SW480 (cell line): ENCODE measurements at regions not wholly inside any gene's neighbourhood (a gene's known extent, or its start where the extent isn't known, plus 50 kb on each side); places are given as distances from the start of the nearest gene placed in this dataset.
"Not testable (repeated sequence)": the region's sequence is repeated elsewhere in the genome, so short reads cannot be mapped to it uniquely, and the experiment has no call there.

Source experiments
- DNase-seq: peaks from one replicate; pipeline ENCODE4 v3.0.0-alpha.2; 2016; ENCODE audit warnings: low spot score

DNA sequence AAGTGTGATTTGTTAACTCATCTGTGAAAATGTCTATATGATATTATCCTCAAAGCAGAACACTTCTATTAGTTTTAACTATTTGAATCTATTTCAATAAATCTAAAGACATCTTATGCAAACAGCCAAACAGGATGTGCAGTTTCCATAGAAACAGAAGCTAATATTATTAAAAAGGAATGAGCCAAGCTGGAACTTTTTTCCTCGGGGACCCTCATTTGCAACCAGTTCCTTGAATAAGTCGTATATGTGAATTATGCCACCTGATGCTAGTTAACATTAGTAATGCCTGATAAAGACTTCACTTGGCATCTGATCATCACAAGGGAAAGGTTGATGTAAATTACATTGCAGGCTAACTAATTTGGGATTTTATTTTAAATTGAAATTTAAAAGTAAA, 216.9 kb upstream of the SMLR1 start:
- DNase-seq: no peak

DNA sequence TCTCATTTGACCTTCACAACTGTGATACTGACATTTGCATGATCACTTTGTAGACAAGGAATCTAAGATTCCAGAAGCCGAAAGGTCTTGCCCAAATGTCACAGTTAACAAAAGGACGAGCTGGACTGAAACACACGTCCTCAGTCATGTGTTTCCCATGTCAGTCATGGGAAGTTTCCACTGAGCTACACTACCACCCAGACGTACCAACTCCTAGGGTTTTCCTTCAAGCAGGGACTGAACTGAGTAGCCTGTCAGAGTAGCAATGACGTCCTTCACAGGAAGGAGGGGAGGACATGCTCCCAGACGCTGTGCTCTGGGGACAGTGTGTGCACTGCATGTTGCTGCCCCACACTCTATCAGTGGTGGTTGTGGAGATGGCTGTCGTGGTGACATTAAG, 215.8 kb upstream of the SMLR1 start:
- no peak for DNase-seq

DNA sequence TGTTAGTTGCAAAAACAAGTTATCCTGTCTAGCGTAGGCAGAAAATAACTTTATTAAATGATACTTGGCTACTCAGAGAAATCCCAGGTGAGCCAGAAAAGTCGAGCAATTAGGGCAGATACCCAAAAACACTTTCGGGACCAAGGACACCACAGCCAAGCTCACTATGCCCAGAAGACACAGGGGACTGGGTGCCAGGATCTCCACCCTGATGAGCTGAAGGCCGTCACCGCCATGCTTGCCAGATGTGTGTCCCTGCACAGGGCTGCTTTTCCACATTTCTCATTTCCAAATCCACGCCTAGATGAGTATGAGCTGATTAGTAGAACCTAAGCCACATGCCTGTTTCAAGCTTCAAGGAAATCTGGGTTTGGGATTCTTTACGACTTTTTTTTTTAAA, 214.0 kb upstream of the SMLR1 start:
- DNase-seq: no peak

DNA sequence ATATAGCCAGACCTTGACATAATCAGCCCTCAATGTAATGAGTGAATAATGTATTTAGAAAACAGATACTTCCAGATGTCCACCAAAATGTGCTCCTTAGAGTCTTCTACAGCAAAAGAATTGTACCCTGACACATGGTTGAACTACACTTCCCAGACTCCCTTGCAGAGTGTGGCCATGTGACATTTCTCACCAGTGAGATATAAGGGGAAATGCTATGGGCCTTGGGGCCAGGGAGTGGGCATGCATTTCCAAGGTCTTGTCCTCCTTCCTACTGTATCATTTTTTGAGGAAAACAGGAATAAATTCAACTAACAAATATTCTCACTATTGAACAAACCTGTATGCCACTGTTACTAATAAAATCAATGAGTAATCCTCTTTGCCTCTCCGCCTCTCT, 211.4 kb upstream of the SMLR1 start:
- no peak for DNase-seq

DNA sequence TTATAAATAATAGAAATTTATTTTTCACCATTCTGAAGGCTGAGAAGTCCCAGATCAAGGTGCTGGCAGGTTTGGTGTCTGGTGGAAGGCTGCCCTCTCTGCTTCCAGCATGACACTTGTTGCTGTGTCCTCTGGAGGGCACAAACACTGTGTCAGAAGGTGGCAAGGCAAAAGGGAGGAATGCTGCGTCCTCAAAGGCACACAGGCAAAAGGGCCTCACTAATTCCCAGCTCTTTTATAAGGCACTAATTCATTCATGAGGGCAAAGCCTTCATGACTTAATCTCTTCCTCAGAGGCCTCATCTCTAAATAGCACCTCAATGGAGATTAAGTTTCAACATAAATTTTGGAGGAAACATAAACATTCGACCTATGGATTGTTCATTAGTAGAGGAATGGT, 209.5 kb upstream of the SMLR1 start:
- no peak for DNase-seq

DNA sequence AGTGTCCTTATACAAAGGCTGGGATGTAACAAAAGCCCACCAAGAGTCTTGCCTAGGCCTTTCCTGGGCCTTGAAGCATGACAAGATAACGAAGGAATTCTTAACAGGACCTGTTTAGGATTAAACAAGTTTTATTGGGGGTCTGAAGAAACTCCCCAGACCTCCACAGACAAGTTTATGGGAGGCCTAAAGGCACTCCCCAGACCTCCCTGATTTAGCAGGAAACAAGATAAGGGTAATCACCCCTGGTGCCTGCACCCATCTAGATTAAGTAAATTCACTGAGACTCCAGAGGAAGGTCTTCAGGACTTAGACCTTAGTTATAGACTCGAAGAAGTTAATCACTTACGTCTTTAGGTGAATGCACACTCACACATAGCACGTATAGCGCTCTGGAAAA, 208.4 kb upstream of the SMLR1 start:
- not testable (repeated sequence) for DNase-seq

DNA sequence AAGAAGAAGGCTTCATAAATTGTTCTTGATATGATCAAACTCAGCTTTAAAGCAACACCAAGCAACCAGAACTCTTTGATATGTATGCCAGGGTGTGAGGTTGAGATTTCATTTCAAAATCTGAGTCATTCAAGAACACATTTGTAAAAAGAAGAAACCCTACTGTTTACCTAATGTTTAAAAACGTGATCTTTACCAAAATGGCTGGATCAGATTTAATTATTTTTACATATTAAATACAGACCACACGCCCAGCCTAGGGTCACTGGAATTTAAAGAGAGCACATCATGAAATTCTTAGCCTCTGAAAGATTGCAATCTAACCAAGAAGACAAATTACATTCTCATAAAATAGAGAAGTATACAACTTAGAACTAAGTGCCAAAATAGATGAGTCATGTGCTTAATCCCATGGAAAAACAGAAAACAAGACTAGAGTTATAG, 206.8 kb upstream of the SMLR1 start:
- no peak for DNase-seq

DNA sequence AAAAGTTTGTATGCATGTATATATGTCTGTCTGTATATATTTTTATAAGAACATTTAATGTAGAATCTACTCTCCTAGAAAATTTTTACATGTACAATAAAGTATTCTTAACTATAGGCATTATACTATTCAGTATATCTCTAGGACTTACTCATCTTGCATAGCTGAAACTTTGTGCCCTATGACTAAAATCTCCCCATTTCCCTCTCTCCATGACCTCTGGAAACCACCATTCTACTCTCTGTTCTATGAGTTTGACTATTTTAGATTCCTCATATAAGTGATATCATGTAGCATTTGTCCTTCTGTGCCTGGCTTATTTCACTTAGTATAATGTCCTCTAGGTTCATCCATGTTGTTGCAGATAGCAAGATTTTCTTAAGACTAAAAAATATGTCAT, 205.1 kb upstream of the SMLR1 start:
- DNase-seq: no peak

DNA sequence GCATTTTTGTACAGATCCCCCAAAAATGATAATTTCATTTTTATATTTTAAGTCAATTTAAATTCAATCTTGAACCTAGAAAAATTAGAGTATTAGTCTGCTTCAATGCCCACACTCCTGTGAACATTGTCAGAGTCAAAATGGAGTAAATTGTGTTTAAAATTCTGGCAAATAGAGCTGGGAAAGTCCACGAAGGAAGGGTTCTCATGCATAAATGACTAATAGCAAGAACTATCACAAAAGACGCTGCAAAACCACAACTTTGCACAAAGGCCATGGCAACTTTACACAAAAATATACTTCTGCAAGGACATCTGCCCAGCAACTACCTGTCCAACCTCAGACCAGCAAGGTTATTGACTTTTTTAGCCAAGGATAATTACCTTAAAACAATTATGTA, 203.2 kb upstream of the SMLR1 start:
- no peak for DNase-seq

DNA sequence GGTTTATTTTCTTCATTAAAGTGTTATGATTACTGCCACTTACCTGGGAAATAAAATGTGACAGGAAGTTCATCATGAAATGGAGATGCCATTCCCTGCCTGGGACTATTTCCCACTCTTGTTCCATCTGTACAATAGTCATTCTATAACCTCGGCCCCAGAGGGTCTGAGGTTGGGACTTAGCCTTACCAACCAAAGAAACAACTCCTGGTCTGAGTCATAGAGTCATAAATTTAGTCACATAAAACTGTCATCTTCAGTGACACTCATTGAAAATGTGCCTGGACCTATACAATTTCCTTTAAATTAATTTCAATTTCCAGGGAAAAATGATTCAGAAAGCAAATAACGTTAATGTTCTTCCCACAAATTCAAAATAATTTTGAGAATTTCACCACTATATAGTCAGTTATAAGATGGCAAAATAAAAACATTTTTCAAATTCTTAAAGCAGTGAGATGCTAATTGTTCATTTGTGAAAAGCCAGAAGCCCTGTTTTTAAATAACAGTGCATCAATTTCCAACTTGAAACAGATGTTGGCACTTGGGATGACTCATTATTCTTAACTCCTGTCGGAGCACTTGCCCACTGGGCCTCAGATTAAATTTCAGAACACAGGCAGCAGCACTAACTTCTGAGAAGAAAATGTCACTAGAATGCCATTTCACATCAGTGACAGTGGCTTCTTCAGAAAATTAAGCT, 201.2 kb upstream of the SMLR1 start:
- no peak for DNase-seq

DNA sequence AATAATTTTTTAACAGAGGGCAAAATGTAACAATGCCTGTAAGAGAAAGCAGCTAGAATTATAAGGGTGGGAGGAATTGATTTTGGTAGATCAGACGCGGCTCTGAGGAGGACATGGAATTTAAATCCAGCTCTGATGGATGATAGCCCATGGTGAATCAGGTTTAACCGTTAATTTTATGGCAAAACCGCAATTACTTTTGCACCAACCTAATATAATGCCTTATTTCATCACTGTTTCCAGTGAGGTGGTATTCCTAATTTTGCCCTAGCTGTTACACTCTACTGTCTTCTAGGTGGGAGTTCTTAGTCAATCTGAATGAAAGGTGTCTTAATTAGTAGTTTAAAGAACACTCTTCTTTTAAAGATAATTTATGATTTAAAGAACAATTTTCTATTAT, 198.3 kb upstream of the SMLR1 start:
- no peak for DNase-seq

DNA sequence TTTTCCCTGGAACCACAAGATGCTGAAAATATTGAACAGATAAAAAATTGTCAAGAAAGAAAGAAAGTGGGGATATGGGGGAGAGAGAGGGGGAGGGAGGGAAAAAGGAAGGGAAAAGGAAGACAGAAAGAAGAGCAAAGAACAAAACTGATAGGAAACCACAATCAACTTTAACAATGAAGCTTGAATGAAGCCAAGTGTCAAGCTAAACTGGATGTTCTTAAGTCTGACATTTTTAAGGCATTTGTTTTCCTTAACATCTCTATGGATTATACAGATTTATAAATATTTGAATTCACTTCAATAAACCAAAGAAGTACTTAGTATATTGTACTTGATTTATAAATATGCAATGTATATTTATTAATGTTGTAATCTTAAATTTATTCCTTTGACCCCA, 197.6 kb upstream of the SMLR1 start:
- no peak for DNase-seq

DNA sequence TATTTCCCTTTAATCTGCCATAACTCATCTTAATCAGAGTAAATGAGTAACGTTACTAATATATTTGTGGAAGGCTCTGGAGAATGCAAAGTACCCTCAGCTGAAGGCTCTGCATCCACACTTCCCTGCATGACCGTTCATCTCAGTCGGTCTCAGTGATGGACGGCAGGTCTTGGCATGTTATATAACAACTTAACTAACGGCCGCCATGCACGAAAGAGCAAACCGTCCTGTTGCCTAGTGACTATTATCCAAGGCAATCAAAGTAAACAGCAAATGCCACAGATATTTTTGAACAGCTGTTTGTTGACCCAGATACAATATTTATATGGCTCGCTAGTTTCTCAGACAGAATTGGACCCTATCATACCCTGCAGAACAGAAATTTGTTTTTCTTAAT, 194.9 kb upstream of the SMLR1 start:
- no peak for DNase-seq

DNA sequence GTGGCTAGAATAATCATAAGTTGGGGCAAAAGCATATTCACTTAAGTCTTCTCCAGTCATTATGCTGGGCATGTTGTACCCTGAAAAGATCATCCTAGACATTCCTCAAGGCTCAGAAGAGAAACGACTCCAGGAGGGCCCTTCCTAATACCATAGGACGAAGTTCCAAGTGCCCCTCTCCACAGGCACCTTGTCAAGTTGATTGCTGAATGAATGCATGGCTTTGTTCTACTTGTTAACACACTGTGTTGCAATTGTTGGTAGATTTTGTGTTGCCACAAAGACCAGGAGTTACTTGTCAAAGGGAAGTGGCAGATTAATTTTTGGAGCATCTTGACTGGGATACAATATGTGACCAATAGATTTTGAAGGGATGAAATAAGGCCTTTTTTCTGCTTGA, 194.3 kb upstream of the SMLR1 start:
- no peak for DNase-seq

DNA sequence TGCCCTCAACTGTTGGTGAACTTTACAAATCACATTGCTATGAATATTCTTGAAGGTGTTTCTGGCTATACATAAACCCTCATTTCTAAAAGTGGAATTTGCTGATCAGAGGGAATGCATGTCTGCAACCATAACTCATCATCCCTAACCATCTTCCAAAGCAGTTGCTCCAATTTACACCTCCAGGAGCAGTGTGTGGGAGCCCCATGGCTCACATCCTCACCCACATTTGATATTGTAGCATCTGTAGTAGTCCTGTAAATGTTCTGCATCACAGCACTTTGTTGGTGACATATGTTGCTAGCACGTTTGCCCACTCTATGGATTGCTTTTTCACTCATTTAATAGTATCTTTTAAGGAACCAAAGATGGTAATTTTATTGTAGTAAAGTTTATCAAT, 183.8 kb upstream of the SMLR1 start:
- no peak for DNase-seq

DNA sequence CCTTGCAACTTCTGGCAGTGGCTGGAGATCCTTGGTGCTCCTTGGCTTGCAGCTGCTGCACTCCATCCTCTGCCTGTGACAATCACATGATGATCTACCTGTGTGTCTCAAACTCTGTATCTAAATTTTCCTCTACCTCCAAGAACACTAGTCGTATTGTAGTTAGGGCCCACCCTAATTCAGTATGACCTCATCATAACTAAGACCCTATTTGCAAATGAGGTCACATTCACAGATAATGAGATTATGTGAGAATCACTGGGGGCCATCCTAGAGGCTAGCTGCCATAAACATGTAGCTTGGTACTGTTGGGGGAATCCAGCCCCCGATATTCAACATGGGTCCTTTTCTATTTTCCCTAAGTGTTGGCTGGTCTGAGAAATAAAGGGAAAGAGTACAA, 183.0 kb upstream of the SMLR1 start:
- DNase-seq: no peak

DNA sequence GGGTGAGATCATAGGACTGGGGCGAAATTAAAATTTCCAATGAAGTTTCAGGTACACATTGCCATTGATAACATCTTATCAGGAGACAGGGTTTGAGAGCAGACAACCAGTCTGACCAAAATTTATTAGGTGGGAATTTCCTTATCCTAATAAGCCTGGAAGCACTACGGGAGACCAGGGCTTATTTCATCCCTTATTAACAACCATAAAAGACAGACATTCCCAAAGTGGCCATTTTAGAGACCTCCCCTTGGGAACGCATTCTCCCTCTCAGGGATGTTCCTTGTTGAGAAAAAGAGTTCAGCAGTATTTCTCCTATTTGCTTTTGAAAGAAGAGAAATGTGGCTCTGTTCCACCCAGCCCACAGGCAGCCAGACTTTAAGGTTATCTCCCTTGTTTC, 182.4 kb upstream of the SMLR1 start:
- not testable (repeated sequence) for DNase-seq

DNA sequence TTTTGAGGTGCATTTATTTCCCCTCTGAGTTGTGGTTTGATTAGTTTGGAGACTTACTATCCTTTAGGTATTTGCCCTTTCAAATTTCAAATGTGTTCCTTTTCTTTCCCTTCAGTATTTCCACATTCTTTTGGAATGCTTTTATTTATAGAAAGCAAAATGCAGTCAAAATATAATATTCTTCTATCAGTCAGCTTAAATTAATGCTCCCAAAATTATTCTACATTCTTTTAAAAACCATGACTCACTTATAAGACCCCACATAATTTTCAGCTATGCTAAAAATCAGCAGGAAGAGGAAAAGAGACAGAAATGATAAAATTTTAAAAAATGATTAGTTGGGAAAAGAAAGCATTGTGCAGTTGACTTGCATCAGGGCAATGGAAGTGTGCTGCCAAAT, 180.0 kb upstream of the SMLR1 start:
- DNase-seq: no peak

DNA sequence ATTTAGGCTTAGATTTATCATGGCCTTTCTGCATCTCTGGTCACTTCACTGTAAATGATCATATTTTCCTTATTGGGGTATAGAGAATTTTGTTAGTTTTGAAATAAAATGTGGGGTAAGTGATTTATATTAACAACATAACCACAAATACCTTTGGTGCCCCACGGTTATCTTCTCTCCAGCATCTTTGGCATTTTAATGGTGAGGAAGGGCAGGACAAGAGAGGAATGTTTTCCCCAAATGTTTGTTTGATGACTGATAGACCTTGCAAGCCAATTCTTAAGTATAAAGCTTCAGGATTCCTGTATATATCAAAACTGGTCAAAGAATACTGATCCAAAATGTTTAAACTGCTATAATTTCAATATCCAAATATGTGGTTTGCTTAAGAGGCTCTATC, 171.6 kb upstream of the SMLR1 start:
- no peak for DNase-seq

DNA sequence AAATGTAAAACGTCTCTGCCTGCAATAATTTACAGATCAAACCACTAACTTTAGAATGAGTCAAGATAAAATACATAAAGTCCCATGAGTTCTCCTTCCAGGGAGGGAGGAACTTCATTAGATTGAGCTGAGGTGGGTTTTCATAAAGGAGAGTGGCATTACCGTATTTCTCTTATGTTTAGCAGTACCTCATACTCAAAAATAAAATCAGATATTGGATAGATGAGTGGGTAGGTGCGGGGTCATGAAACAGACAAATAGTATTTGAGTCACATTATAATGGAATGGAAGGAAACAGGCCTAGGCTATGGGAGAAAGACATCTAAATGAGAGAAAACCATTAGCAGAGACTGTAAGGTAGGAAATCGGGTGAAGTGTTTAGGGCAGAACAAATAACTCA, 166.1 kb upstream of the SMLR1 start:
- no peak for DNase-seq

DNA sequence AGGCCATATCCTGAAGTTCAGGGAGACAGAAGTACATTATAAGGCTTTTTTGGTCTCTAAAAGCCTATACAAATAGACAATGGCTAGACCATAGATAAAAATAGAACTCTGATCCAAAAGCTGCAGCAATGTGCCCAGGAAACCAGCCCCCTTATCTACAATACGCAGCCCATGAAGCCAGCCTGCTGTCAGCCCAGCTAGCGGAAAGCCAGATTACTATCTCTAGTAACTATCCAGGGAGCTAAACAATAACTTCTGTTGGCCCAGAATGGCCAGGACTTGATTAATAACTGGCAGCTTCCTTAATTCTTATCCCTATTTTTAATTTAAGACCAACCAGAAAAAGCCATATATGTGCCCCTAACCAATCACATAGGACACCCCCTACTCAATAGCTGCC, 160.4 kb upstream of the SMLR1 start:
- no peak for DNase-seq

DNA sequence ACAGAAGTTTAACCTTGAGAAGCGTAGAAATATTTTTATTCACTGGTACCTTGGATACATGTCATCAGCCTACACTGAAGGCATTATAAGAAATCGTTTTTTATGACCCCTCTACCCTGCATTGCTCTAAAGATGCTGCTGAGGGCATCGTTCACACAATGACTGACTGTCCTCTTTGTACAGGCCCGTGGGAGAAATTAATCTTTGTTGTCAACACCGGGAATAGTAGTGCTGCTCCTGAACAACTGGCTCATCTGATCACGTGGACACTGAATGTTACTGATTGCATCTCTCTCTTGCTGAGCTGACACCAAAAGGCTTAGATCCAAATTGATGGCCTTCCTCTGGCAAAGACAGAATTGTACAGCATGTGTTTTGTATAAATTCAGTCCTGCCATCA, 157.1 kb upstream of the SMLR1 start:
- DNase-seq: peak; percentile 1

DNA sequence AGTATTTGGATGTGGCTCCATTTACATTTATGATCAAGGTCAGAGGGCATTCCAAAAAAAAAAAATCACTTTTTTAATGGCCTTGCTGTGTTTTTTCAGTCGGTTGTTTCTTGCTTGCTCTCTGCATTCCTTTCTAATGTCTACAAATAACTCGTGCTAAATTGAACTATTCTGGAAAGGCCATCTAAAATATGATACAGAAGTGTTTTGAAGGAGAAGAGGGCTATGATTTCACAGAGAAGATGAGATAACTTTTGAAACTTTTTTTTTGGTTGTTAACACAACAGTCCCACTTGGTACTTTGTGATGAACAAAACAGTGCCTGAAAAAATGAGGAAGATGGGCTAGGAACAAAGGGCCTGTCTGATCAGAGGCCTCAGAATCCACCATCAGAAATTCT, 156.1 kb upstream of the SMLR1 start:
- DNase-seq: no peak

DNA sequence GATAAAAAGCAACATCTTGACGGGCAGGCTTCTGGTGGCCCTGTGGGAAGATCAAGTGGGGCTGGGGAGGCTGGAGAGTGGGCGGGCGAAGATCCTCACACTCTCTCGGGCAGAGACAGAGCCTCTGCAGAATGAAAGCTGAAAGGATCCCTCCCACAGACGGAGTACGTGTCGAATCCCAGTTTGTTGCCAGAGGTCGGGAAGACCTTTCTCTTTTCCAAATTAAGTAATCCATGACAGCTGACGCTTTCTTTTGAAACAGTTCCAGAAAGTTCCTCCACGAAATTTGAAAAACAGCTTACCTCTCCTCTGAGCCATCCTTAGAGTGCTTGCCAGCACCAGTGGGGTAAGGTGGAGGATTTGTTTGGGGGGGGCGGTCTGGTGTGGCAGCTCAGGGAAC, 155.6 kb upstream of the SMLR1 start:
- no peak for DNase-seq

DNA sequence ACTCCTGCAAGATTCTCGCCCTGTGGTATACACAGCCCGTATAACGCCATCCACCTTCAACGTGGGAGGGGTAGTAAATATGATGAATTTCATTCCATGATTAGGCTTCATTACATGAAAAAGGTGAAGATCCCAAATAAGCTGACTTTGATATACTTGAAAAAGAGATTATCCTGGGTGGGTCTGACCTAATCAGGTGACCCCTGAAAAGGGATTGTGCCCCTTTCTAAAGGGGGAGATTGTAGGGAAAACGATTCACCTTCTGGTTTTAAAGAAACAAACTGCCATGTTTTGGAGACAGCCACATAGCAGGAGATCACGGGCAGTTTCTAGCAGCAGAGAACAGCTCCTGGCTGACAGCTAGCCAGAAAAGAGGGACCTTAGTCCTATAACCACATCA, 155.1 kb upstream of the SMLR1 start:
- DNase-seq: no peak
